Transverse colon (tissue), 4 donors: ENCODE measurements at regions not wholly inside any gene's neighbourhood (a gene's known extent, or its start where the extent isn't known, plus 50 kb on each side); places are given as distances from the start of the nearest gene placed in this dataset.

Experiments used
- DNase-seq: peaks from one replicate; pipeline ENCODE4 v3.0.0-alpha.2; 2019
- H3K27ac ChIP-seq, 4 donors: fragments of 200-600 bp; sonication (generic); 2 replicates each; pipeline ENCODE4 v1.5.1; 2016 to 2018; ENCODE audit warnings: inconsistent platforms in 4 of 4
- H3K27me3 ChIP-seq: fragments of 200-600 bp; sonication (generic); 2 replicates; pipeline ENCODE4 v1.5.1; 2017; ENCODE audit warnings: inconsistent platforms
- H3K36me3 ChIP-seq, 4 donors: fragments of 200-600 bp; sonication (generic); 2 replicates each; pipeline ENCODE4 v1.5.1; 2017 to 2019; ENCODE audit warnings: inconsistent platforms in 4 of 4
- H3K4me1 ChIP-seq, 4 donors: fragments of 200-600 bp; sonication (generic); 2 replicates each; pipeline ENCODE4 v1.5.1; 2017 to 2020; ENCODE audit warnings: inconsistent platforms in 4 of 4
- H3K4me3 ChIP-seq, 4 donors: fragments of 200-600 bp; sonication (generic); 1 replicate in 1 of 4; 2 replicates in 3 of 4; pipeline versions ENCODE4 v1.5.1 to v1.6.1; 2017 to 2019; ENCODE audit warnings: inconsistent platforms in 4 of 4
- H3K9me3 ChIP-seq, 2 donors: fragments of 200-600 bp; sonication (generic); 2 replicates each; pipeline ENCODE4 v1.5.1; 2017 to 2019; ENCODE audit warnings: inconsistent platforms in 2 of 2
- EP300 ChIP-seq: sonication (generic); formaldehyde crosslinking; IDR thresholded peaks from one replicate; pipeline ENCODE4 v1.6.1; 2017; ENCODE audit warnings: antibody characterized with exemption, low read depth
- POLR2A ChIP-seq: fragments of 450-650 bp; IDR thresholded peaks from one replicate; pipeline ENCODE4 v1.6.1; 2016; ENCODE audit warnings: antibody characterized with exemption, mild to moderate bottlenecking, moderate library complexity
- POLR2AphosphoS5 ChIP-seq, 3 donors: sonication (generic); formaldehyde crosslinking; IDR thresholded peaks; one replicate each; pipeline ENCODE4 v1.6.1; 2016; ENCODE audit warnings: antibody characterized with exemption in 3 of 3
- WGBS, 2 donors: methylation state at CpG; one replicate each; pipeline ENCODE4 v1.1.5; 2018; ENCODE audit warnings: low coverage in 1 of 2; 5-methylcytosine and 5-hydroxymethylcytosine counted together
- in situ Hi-C, 4 donors: fragments of 200-750 bp; cut with MboI; loops; one replicate each; pipeline versions ENCODE4 v1.15.0 to v1.15.1; 2017; ENCODE audit warnings: low sequenced_read_pairs in 3 of 4, low pct_ligation_motif_present in 1 of 4, low pct_unique_long_range_greater_than_20kb in 1 of 4
- intact Hi-C: fragments of 100-400 bp; cut with DNase I; formaldehyde crosslinking; loops from one replicate; pipeline ENCODE4 v1.15.1; 2023; ENCODE audit warnings: low total_unique reads
- TF ChIP-seq, protein P1 (sequence below), 5 experiments: fragments of 200-600 bp in 3 of 5; fragments of 450-650 bp in 2 of 5; sonication (generic) in 3 of 5; IDR thresholded peaks; 1 replicate in 2 of 5; 2 replicates in 3 of 5; pipeline ENCODE4 v1.5.1; 2016 to 2017; ENCODE audit warnings: antibody characterized with exemption in 5 of 5, inconsistent platforms in 3 of 5, mild to moderate bottlenecking in 2 of 5, moderate library complexity in 1 of 5

DNA sequence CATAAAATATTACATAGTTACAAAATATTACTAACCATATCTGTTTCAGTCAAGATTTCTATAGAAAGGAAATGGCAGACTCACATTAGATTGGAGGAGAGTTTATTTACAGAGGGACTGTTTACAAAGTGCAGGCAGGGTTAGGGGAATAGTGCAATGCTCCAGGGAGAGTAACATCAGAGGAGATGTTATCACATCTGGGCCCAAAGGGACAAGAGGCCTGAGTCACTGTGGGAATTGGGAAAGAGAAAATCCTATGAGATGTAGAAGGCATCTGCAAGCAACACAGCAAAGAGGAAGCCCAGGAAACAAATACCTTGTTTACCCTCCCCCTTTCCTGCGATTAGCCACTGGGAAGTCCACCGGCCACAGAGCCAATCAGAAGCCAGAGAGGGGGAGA lies 227.3 kb upstream of the TANK start:
- 88% methylated on average over 2 of the region's 2 CpGs; no CpG with 5 or more reads in 1 of the 2 donors for WGBS, 2 donors
- no peak for TF ChIP-seq EP300
- TF ChIP-seq, protein P1, sequence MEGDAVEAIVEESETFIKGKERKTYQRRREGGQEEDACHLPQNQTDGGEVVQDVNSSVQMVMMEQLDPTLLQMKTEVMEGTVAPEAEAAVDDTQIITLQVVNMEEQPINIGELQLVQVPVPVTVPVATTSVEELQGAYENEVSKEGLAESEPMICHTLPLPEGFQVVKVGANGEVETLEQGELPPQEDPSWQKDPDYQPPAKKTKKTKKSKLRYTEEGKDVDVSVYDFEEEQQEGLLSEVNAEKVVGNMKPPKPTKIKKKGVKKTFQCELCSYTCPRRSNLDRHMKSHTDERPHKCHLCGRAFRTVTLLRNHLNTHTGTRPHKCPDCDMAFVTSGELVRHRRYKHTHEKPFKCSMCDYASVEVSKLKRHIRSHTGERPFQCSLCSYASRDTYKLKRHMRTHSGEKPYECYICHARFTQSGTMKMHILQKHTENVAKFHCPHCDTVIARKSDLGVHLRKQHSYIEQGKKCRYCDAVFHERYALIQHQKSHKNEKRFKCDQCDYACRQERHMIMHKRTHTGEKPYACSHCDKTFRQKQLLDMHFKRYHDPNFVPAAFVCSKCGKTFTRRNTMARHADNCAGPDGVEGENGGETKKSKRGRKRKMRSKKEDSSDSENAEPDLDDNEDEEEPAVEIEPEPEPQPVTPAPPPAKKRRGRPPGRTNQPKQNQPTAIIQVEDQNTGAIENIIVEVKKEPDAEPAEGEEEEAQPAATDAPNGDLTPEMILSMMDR (IDR thresholded peaks at IDR 0.05), result no peak

DNA sequence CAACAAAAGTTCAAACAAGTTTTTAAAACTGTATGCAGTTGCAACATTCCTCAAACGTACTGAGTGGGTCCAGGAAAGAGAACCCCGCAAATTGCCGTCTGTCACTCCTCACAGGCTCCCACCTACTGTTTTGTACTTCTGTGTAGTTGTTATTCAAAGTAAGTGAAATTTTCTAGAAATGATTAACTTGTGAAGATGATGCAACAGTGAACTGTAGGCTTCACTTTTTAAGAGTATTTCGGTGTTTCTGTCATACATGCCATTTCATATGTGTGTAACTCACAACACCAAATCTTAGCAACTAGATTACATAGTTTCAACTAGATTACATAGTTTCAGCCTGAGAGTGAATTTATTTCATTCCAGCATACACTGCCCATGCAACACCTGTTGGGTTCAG lies 226.0 kb upstream of the TANK start:
- Histone ChIP-seq H3K4me1 (no peaks in the 10 kb centered on the region), H3K9me3 (no peaks in the 10 kb centered on the region), H3K27me3 (no peaks in the 10 kb centered on the region), H3K27ac (no peak overlapping the region), H3K36me3 (no peaks in the 10 kb centered on the region), H3K4me3 (no peak overlapping the region)
- DNase-seq, result no peak
- 75 to 80% methylated on average over 4 of the region's 4 CpGs for WGBS, 2 donors
- intact Hi-C loops (no loop called here), in situ Hi-C loops (no loop called here)
- TF ChIP-seq EP300, result no peak
- no peak for TF ChIP-seq POLR2AphosphoS5 (IDR thresholded peaks at IDR 0.05)
- no peak for TF ChIP-seq POLR2A
- TF ChIP-seq, protein P1 (IDR thresholded peaks at IDR 0.05), result no peak

More for the DNA sequence above, 227.3 kb upstream of the TANK start:
- Histone ChIP-seq H3K27ac (no peak overlapping the region), H3K9me3 (no peaks in the 10 kb centered on the region), H3K4me1 (no peaks in the 10 kb centered on the region), H3K27me3 (no peaks in the 10 kb centered on the region), H3K36me3 (no peaks in the 10 kb centered on the region), H3K4me3 (no peak overlapping the region)
- no peak for DNase-seq
- in situ Hi-C loops (no loop called here), intact Hi-C loops (no loop called here)

DNA sequence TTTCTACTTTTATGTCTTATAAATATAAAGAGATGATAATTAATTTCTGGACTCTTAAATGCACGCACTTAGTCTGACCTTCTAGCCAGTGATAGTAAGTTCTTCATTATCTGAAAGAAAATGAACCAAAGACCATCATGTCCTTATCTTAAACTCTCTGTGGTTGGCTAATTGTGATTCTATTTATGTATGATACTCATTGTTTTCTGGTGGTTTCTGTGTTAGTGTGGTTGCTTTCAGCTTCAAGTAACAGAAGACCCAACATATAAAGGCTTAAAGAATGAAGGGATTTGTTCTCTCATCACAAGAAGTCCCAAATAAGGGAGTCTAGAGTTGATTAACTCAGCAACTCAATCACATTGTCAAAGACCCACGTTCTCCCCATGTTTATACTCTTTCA lies 225.2 kb upstream of the TANK start:
- H3K27me3 ChIP-seq, result no peaks in the 10 kb centered on the region
- no peaks in the 10 kb centered on the region for H3K9me3 ChIP-seq
- no peak overlapping the region for H3K4me3 ChIP-seq
- H3K36me3 ChIP-seq, result no peaks in the 10 kb centered on the region
- H3K27ac ChIP-seq, result no peak overlapping the region
- in situ Hi-C loops, result no loop called here
- no peaks in the 10 kb centered on the region for H3K4me1 ChIP-seq
- 64 to 70% methylated on average over 1 to 2 of the region's 2 CpGs for WGBS, 2 donors
- DNase-seq, result no peak
- intact Hi-C loops, result no loop called here
- TF ChIP-seq POLR2A (no peak), EP300 (no peak), POLR2AphosphoS5 (IDR thresholded peaks at IDR 0.05) (no peak)
- TF ChIP-seq, protein P1 (IDR thresholded peaks at IDR 0.05), result no peak

DNA sequence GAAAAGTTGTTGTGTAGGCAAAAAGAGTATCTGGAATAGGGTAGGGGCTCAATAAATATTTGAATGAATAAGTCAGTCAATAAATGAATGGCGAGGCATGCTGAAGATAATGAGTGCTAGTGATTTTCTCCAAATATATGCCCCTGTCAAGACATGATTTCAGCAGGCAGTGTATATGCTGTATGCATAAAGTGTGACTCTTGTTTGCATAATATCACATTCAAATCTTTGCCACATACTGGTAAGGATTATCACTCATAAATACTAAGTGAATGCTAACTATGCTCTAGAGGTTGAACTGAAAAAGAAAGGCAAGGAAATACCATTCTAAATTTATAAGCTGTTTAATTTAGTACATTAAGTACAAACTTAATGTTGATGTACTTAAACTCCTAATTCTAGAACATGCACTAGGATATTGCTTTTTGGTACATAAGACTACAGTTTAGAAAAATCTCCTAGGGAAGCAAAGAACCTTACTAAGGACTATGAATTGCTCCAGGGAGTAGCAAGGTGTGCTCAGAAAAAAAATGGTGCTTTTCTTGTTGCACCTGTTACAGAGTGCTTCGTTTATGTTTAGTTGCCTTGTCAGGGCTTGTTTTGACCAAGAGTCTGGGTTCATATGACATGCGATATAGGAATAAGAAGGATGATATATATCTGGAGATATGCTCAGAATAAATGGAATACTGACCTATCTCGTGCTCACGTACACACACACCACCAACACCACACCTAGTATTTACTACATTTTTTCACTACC lies 224.0 kb upstream of the TANK start:
- TF ChIP-seq, protein P1 (IDR thresholded peaks at IDR 0.05), result no peak
- no peak for TF ChIP-seq POLR2AphosphoS5 (IDR thresholded peaks at IDR 0.05)
- in situ Hi-C loops, result no loop called here
- Histone ChIP-seq H3K27me3 (no peaks in the 10 kb centered on the region), H3K36me3 (no peaks in the 10 kb centered on the region), H3K9me3 (no peaks in the 10 kb centered on the region), H3K4me1 (peaks cover 0 to 7% (median 0%) of the 10 kb centered on the region in 4 donors), H3K4me3 (no peak overlapping the region), H3K27ac (no peak overlapping the region)
- intact Hi-C loops, result no loop called here
- DNase-seq, result no peak
- 89 to 93% methylated on average over 5 of the region's 5 CpGs for WGBS, 2 donors
